MG63 (cell line): ENCODE measurements at regions not wholly inside any gene's neighbourhood (a gene's known extent, or its start where the extent isn't known, plus 50 kb on each side); places are given as distances from the start of the nearest gene placed in this dataset.
A peak's percentile ranks its signal among the peaks of the same experiment; 100 is the strongest.
"Not testable (repeated sequence)": the region's sequence is repeated elsewhere in the genome, so short reads cannot be mapped to it uniquely, and the experiment has no call there.

ENCODE experiments used
- DNase-seq: peaks from one replicate; pipeline ENCODE4 v3.0.0-alpha.2; 2020
- H3K27me3 ChIP-seq: fragments of 250-450 bp; sonication (Bioruptor Pico); 2 replicates; pipeline ENCODE4 v1.5.1; 2020; ENCODE audit warnings: mild to moderate bottlenecking, moderate library complexity
- H3K36me3 ChIP-seq: fragments of 250-450 bp; sonication (Bioruptor Pico); 2 replicates; pipeline ENCODE4 v1.5.1; 2020; ENCODE audit warnings: mild to moderate bottlenecking, moderate library complexity
- H3K4me3 ChIP-seq: fragments of 250-450 bp; sonication (Bioruptor Pico); 2 replicates; pipeline ENCODE4 v1.5.1; 2020; ENCODE audit warnings: mild to moderate bottlenecking, moderate library complexity
- H3K9me3 ChIP-seq: fragments of 250-450 bp; sonication (Bioruptor Pico); 2 replicates; pipeline ENCODE4 v1.5.1; 2020; ENCODE audit warnings: mild to moderate bottlenecking, moderate library complexity

DNA sequence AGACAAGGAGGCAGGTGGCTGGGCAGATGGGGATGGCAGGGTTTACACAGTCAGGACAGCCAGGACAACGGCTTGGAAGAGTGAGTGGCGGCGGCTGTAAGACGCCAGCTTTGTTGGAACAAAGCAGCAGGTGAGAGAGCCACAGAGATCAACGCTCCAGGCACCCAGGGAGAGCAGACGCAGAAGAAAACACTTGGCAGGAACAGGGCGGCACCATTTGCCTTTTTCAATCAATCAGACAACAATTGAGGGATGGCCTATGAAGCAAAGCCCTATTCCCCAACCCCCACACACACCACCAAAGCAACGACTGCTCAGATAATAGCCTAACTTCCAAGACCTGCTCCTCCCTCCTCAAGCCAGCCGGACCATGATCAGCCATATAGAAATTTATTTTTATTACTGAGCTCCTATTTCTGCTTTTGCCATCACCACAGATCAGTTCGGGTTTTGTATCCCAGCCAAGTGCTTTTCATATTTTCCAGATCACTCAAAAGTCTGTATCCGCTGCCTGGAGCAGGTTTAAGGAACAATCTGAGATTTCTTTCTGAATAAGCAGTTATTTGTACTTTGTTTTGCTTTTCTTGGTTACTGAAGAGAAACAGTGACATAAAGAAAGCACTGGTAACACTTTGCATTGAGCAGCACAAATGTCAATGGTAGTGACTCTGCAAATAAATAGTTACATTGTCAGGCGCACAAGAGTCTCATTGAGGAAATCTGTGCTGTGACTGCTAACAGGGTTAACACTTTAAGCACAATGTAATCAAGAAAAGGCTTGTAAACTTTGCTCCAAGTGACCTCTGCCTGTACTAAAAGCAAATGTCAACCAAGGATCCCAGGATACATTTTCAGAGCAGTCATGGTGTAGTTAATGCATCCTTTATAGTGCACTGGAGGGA is 81.8 kb upstream of the RBPJ start:
- peak; percentile 56 for DNase-seq
- Histone ChIP-seq H3K27me3 (no peaks in the 10 kb centered on the region), H3K36me3 (no peaks in the 10 kb centered on the region), H3K9me3 (no peaks in the 10 kb centered on the region), H3K4me3 (no peak overlapping the region)

DNA sequence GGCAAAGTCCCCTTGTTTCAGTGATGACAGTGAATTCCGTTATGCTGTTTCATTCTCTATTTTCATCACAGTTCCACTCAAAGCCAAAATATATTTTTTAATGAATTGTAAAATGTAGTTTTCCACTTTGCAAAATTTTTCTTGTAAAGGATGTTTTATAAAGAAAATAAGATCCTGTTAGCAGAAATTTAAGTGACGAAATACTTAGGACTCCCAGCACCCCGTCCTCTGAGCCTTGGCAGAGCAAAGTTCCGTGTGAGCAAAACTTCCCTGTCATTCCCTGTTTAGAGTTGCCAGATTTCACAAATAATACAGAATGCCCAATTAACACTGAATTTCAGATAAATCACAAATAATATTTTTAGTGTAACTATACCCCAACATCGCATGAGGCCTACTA is 81.0 kb upstream of the RBPJ start:
- Histone ChIP-seq H3K9me3 (no peaks in the 10 kb centered on the region), H3K4me3 (no peak overlapping the region), H3K27me3 (no peaks in the 10 kb centered on the region), H3K36me3 (no peaks in the 10 kb centered on the region)
- no peak for DNase-seq

DNA sequence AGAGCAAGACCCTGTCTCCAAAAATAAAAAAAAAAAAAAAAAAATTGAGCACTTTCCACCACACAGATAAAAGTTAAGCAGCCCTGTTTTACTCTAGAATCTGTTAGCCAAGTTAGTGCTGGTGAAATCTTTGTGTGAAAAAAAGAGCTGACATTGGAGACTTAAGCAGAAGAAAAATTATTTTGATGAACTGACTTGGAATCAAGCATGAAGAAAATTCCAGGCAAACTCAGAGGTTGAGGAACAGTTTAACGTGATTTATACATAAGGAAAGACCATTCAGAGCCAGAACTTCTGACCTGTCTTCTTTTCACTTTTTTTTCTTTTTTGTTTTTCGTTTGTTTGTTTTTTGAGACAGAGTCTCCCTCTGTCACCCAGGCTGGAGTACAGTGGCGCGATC is 79.6 kb upstream of the RBPJ start:
- DNase-seq, result no peak
- Histone ChIP-seq H3K4me3 (no peak overlapping the region), H3K36me3 (no peaks in the 10 kb centered on the region), H3K27me3 (no peaks in the 10 kb centered on the region), H3K9me3 (0 out of 2 replicates have a peak, but pooled peaks cover 2% of the 10 kb centered on the region)

DNA sequence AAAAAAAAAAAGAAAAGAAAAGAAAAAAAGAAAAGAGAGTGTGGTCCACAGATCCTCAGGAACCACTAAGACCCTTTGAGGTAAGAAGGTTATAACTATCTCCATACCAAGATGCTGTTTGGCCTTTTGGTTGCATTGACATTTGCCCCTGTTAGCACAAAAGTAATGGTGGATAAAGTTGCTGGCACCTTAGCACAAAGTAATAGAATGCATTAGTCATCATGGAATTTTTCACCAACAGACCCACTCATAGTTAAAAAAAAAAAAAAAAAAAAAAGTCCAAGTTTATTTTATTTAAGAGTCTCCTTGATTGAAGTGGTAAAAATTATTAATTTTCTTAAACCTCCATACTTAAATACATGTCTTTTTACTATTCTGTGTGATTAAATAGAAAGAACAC is 78.4 kb upstream of the RBPJ start:
- no peaks in the 10 kb centered on the region for H3K36me3 ChIP-seq
- H3K27me3 ChIP-seq, result no peaks in the 10 kb centered on the region
- H3K9me3 ChIP-seq, result 0 out of 2 replicates have a peak, but pooled peaks cover 2% of the 10 kb centered on the region
- DNase-seq, result no peak
- no peak overlapping the region for H3K4me3 ChIP-seq

DNA sequence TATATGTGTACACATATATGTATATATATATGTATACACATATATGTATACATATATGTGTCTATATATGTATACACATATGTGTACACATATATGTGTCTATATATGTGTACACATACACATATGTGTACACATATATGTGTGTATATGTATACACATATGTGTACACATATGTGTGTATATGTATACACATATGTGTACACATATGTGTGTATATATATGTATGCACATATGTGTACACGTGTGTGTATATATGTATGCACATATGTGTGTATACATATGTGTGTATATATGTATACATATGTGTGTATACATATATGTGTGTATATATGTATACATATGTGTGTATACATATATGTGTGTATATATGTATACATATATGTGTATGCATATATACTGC is 76.7 kb upstream of the RBPJ start:
- H3K4me3 ChIP-seq, H3K27me3 ChIP-seq, H3K9me3 ChIP-seq, DNase-seq, H3K36me3 ChIP-seq: not testable (repeated sequence)

DNA sequence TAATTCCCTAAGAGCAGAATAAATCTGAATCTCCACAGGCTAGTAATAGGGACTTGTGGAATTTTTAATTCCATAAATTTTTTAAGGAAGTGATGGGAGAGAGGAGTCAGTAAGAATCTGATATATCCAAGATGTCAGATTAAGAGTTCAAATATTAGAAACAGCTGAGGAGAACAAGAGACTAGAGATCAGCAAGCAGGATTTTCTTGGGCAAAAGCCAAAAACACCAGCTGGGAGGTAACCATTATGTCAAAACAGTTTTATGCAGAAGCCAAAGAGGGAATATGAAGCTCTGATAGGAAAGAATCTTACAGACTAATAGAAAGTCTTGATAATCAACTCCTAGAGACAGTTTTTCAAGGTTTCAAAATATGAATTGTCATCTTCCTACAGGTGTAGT is 72.2 kb upstream of the RBPJ start:
- H3K4me3 ChIP-seq, result no peak overlapping the region
- H3K9me3 ChIP-seq, result 0 out of 2 replicates have a peak, but pooled peaks cover 2% of the 10 kb centered on the region
- no peaks in the 10 kb centered on the region for H3K36me3 ChIP-seq
- peak; percentile 23 for DNase-seq
- no peaks in the 10 kb centered on the region for H3K27me3 ChIP-seq

DNA sequence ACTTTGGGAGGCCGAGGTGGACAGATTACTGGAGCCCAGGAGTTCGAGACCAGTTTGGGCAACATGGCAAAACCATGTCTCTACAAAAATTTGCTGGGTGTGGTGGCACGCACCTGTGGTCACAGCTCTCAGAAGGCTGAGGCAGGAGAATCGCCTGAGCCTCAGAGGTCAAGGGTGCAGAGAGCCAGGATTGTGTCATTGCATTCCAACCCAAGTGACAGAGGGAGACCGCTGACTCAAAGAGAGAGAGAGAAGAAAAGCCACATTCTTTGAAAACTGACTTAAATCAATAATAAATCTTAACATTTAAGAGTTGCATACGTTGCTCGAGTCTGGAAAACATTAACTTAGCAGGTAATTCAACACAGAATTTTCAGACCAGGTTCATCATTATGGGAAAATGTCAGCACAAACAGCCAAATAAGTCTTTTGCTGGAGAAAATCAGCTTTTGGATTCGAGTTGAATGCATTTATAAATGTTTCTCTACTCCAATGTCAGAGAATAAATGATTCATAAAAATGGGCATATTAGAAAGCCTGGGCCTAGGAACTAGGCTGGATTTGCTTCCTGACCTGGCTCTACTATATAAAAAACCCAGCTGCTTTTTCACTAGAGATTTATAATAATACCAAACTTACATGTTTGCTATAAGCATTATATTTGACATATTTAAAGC is 68.3 kb upstream of the RBPJ start:
- Histone ChIP-seq H3K9me3 (no peaks in the 10 kb centered on the region), H3K36me3 (no peaks in the 10 kb centered on the region), H3K27me3 (no peaks in the 10 kb centered on the region), H3K4me3 (no peak overlapping the region)
- peak; percentile 14 for DNase-seq

DNA sequence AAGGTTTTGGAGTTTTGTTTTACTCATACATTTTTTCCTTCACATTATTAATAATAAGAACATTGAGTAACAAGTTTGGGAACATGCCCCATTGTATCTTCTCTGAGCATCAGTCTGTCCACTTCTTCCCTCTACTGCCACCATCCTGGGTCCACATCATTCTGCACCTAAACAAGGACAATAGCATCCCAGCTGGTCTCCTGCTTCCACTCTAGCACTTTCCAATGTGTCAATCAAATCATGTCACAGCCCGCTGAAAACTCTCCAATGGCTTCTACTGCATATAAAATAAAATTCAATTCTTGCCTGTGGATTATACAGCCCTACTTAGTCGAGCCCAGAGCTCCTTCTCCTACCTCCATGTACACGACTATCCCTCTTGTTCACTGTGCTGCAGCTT is 66.8 kb upstream of the RBPJ start:
- no peaks in the 10 kb centered on the region for H3K27me3 ChIP-seq
- H3K4me3 ChIP-seq, result no peak overlapping the region
- no peaks in the 10 kb centered on the region for H3K9me3 ChIP-seq
- no peaks in the 10 kb centered on the region for H3K36me3 ChIP-seq
- DNase-seq, result no peak

DNA sequence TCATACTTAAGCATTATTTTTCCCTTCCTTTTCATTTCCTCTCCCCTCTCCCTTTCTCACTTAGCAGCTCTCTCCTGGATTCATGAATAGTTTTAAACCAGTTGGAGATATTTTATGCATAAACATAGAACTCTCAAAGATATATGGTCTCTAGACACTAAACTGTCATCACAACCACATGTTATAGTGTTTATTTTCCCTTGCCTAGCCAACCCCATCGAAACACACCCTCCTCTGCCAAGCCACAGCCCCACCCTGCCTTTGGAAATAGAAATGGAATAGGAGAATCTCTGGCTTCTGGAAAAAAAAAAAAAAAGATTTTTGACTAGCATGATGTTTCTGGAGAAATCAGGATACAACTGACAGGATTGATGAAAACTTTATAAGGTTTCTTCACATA is 64.8 kb upstream of the RBPJ start:
- H3K36me3 ChIP-seq, result no peaks in the 10 kb centered on the region
- H3K9me3 ChIP-seq, result no peaks in the 10 kb centered on the region
- DNase-seq, result peak; percentile 66
- no peak overlapping the region for H3K4me3 ChIP-seq
- no peaks in the 10 kb centered on the region for H3K27me3 ChIP-seq

DNA sequence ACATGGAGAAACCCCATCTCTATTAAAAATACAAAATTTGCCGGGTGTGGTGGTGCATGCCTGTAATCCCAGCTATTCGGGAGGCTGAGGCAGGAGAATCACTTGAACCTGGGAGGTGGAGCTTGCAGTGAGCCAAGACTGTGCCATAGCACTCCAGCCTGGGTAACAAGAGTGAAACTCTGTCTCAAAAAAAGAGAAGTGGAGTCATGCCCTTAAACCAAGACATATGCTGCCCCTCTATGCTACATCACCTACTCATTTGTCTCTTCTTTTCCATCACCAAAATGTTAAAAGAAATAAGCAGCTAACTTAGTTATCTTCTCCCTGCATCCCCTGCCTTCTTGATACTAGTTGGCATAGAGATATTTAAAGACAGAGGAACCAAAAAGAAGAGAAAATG is 63.4 kb upstream of the RBPJ start:
- H3K4me3 ChIP-seq, H3K27me3 ChIP-seq, DNase-seq: not testable (repeated sequence)

DNA sequence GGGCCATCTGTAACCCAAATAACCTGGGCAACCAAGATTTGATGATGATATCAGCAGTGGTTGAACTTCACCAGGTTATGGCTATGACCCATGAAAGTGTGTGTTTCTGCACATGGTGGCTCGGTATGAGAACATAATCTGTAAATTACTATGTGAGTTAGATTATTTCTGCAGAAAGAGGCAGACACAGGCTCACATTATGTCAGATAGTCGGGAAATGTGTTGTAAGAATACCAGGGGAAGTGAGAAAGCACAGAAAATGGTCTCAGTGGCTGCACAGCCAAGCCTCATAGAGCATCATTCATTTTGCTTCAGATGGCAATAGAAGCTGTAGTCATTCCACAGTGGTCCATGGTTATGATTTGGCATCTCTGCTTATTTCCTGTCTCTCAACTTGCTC is 63.0 kb upstream of the RBPJ start:
- Histone ChIP-seq H3K4me3 (no peak overlapping the region), H3K36me3 (no peaks in the 10 kb centered on the region), H3K9me3 (no peaks in the 10 kb centered on the region), H3K27me3 (no peaks in the 10 kb centered on the region)
- no peak for DNase-seq

More for the DNA sequence above, 63.4 kb upstream of the RBPJ start:
- not testable (repeated sequence) for H3K36me3 ChIP-seq, H3K9me3 ChIP-seq

DNA sequence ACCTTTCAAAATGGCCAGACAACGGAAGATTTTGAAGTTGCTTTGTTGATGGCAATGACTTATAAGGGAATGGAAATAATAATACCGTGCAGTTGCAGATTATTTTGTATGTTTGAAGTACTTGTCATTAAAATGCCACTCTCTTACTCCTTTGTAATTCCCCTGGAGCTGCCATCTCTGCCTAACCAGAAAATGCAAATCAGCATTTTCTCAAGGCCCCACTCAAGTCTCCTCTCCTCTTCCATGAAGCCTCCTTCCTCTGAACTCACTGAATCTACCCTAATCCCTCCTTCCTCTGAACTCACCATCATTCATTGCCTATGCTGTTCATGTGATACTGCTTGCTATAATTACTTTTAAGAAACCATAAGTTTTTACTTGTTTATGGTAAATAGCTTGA is 60.2 kb upstream of the RBPJ start:
- Histone ChIP-seq H3K27me3 (no peaks in the 10 kb centered on the region), H3K9me3 (no peaks in the 10 kb centered on the region), H3K4me3 (no peak overlapping the region), H3K36me3 (no peaks in the 10 kb centered on the region)
- no peak for DNase-seq

DNA sequence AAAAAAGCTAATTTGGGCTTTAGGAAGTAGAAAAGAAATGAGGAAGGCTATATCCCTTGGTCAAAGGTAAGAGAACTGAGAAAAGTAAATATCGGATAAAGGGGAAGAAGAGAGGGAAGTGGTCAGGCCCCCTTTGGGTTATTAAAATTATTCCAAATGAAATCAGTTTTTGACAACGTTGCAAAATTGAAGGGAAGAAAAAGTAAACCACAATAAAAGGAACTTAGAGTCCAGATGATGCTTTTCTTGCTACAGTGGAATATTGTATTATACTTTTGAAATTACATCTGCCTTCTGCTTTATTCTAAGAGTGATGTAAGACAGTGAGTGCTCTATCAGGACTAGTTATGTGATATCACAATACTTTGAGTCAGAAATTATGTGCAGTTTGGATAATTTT is 59.4 kb upstream of the RBPJ start:
- no peak for DNase-seq
- no peaks in the 10 kb centered on the region for H3K36me3 ChIP-seq
- no peaks in the 10 kb centered on the region for H3K27me3 ChIP-seq
- no peak overlapping the region for H3K4me3 ChIP-seq
- H3K9me3 ChIP-seq, result no peaks in the 10 kb centered on the region

DNA sequence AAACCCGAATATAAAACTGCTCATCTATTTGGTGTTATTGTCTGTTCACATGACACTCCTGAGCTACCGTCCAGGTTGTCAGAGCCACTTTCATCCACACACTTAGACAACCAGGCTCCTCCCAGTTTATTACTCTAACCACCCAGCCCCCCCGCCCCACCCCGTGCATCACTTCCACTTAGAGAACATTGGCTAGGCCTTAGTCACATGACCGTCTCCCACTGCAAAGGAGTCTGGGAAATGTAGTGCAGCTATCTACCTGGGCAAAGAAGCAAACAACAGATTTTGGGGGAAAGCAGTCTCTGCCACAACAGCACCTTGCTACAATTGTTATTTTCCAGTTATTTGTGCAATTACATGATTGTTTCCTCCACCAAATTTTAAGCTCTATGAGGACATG is 57.6 kb upstream of the RBPJ start:
- Histone ChIP-seq H3K27me3 (no peaks in the 10 kb centered on the region), H3K9me3 (no peaks in the 10 kb centered on the region), H3K36me3 (no peaks in the 10 kb centered on the region), H3K4me3 (no peak overlapping the region)
- DNase-seq, result no peak

DNA sequence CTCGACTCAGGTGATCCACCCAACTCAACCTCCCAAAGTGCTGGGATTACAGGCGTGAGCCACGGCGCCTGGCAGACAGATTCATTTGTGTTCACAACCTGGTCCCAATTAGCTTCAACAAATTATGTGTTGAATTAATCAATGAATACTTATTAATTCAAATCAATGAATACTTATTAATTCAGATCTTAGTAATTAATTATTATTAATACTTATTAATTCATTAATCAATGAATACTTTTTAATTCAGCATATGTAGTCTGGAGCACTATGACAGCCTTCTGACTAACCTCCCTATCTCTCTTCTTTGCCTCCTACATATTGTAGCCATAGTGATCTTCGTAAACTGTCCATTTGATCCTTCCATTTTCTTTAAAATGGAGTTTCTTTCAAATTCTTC is 56.7 kb upstream of the RBPJ start:
- DNase-seq, result no peak
- Histone ChIP-seq H3K9me3 (no peaks in the 10 kb centered on the region), H3K27me3 (no peaks in the 10 kb centered on the region), H3K4me3 (no peak overlapping the region), H3K36me3 (no peaks in the 10 kb centered on the region)

DNA sequence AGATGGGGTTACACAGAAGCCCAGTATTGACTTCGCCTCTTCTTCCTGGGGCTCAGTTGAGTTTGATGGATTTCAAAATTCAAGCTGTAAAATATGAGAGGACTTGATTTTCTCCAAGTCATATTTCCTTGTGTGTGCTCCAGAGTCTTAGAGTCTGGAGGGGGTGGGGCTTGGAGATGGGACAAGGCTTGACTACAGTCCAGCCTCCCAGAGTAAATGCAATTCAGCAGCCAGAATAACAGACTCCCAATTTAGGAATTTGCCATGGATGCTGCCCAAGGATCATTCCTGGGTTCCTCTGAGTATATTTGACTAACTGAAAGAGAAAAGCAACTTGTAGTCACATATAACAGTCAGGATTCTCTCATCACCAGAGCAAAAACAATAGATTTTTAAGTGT is 53.7 kb upstream of the RBPJ start:
- Histone ChIP-seq H3K36me3 (no peaks in the 10 kb centered on the region), H3K9me3 (no peaks in the 10 kb centered on the region), H3K4me3 (no peak overlapping the region), H3K27me3 (no peaks in the 10 kb centered on the region)
- DNase-seq, result peak; percentile 80

DNA sequence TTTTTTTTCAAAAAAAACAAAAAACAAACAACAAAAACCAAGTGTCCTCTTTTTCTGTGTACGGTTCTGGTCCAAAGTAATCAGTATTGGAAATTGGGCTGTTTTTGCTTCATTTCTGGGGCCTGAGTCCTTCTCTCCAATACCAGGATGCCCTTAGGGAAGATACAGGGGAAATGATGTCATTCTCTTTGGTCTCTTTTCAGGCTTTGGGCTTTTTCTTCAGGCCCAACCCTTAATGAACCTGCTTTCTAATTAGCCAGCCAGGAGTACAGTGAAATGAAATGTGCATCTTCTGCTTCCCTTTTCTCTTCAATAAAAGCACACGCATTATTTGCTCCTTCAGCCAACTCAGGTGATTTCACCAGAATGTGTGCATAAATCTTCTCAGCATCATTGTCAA is 52.6 kb upstream of the RBPJ start:
- no peak overlapping the region for H3K4me3 ChIP-seq
- DNase-seq, result no peak

DNA sequence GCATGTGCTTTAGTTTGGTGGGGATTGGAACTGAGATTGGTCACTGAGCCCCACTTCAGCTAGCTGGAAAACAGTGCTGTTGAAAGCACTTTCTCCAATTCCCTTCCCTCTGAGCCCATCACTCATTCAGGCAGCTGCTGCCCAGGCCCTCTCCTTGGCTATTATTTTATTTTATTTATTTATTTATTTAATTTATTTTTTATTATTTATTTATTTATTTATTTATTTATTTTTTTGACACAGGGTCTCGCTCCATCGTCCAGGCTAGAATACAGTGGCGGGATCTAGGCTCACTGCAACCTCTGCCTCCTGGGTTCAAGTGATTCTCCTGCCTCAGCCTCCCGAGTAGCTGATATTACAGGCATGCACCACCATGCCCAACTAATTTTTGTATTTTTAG is 51.8 kb upstream of the RBPJ start:
- H3K9me3 ChIP-seq, result no peaks in the 10 kb centered on the region
- no peaks in the 10 kb centered on the region for H3K27me3 ChIP-seq
- DNase-seq, result no peak
- H3K4me3 ChIP-seq, result no peak overlapping the region
- H3K36me3 ChIP-seq, result no peaks in the 10 kb centered on the region

More for the DNA sequence above, 52.6 kb upstream of the RBPJ start:
- H3K27me3 ChIP-seq, result no peaks in the 10 kb centered on the region
- no peaks in the 10 kb centered on the region for H3K9me3 ChIP-seq
- H3K36me3 ChIP-seq, result no peaks in the 10 kb centered on the region
